GM19438 (cell line): ENCODE measurements at regions not wholly inside any gene's neighbourhood (a gene's known extent, or its start where the extent isn't known, plus 50 kb on each side); places are given as distances from the start of the nearest gene placed in this dataset.
"Not testable (repeated sequence)": the region's sequence is repeated elsewhere in the genome, so short reads cannot be mapped to it uniquely, and the experiment has no call there.

ENCODE experiments used
- ATAC-seq: cut with Tn5 transposase; IDR thresholded peaks from one replicate; pipeline ENCODE4 v1.9.1; 2021; ENCODE audit warnings: low read depth; ENCODE audit not compliant: unreplicated experiment

DNA sequence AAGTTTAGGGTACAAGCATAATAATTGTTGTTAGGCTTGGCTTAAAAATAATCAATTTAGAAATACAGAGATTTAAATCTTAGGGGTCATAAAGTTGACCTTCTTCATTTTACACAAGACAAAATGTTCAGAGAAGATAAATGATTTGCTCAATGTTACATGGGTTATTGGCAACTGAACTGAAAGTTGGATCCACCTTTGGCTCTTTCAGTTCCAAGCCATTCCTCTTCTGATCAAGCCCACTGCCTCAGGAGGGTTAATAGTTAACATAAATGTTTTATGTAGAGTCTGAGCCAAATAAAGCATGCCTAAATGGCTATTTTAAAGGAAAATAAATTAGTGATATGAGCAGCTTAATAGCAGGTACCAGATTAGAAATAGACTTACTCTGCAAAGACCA lies 79.1 kb upstream of the RHOBTB1 start:
- no peak for ATAC-seq

DNA sequence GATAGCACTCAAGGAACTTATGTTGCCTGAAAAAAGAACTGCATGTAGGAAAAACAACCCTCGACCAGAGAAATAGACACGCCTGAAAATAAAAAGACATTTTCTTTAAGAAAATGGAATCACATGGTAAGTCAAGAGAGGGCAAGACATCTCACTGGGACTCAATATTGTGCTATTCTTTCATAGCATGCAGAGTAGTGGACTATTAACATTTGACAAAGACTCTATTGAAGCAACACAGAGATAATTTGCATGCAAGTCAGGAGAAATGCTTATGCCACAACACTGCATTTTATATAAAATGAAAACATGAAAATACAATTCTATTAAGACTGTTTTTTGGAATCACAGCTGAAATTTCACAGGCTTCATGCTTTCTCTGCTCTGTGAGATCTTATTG lies 77.9 kb upstream of the RHOBTB1 start:
- ATAC-seq = no peak

DNA sequence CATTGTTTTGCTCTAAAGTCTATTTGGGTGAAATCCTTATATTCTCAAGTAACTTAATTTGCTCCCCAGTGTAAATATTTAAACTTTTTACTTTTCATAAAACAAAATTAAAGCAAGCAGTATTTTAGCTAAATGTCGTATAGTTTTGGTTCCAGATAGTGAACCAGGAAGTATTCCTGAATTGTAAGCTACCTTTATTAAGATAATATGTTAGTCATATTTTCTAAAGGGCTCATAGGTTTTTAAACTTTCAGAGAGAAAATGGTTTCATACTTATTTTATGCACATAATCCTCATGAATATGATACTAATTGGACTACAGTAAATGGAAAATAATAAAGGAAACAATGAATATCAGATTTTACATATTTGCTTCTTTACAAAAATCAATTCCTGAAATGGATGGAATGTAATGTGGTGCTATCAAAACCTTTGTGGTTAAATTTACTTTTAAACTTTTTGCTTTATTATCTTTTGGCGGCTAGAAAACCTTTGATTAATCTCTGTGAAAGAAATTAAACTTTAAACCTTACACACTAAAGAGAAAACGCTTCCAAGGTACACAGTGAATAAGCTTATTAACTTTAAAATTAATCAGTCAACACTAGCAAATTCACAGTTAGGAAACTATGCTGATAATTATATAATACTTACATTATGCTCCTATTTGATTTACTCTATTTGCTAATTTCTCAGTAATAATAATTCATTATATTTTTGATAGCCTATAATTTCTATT lies 76.6 kb upstream of the RHOBTB1 start:
- ATAC-seq = no peak

DNA sequence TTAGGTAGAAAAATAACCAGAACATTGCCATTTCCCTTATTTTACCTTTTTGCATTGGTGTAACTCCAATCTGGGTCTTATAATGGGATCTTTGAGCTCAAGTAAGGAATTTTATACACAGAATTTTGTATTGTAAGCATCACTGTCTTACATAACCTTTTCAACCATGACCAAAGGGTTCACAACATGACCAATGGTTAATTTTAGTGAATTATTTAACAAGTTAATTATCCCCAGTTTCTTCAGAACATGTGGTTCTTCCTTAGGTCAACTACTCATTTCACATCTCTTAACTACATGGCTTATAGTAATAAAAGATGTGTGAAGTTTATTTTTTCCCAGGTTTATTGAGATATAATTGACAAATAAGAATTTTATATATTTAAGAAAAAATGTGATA lies 74.2 kb upstream of the RHOBTB1 start:
- no peak for ATAC-seq

DNA sequence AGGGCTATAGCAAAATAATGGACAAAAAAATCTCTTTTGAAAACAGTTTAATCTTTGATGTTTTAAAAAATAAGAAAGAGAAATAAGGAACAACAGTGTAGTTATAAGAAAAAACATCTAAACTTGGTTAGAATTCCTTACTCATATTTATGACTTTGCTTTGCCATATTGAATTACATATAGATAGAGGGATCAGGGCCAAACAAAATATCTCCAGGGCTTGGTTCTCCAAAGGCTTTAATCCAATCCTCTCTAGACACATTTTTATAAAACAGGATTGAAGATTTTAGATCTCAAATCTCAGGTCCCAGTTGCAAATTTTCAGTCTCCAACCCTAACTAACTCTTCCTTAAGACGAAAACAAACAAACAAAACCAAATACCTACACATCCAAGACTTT lies 72.6 kb upstream of the RHOBTB1 start:
- no peak for ATAC-seq

DNA sequence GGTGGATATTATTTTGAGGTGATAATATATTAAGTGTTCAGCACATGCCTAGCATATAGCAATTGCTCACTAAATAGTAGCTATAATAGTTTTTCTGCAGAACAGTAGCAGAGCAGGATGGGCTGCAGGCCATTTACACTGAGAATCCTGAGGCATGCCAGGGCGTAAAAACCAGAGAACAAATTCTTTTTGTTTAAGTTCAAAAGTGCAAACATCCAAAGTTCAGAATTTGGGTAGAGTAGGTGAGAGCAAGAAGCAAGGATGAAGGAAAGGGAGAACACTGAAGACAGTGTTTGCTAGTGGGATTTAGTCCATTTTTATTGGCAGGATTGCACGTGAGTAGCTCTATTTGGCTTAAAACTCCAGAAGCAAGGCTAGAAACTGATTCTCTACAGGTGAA lies 72.0 kb upstream of the RHOBTB1 start:
- ATAC-seq = no peak

DNA sequence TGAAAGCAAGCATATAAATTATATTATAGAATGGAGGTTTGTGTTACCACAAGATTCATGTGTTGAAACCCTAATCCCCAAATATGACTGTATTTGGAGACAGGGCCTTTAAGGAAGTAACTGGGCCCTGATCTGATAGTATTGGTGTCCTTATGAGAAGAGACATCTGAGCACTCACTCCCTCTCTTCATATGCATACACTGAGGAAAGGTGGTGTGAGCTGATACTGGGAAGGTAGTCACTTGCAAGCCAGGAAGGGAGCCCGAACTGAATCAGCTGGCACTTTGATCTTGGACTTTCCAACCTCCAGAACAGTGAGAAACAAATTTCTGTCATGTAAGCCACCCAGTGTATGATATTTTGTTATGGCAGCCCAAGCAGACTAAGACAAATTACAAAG lies 66.9 kb upstream of the RHOBTB1 start:
- ATAC-seq = no peak

DNA sequence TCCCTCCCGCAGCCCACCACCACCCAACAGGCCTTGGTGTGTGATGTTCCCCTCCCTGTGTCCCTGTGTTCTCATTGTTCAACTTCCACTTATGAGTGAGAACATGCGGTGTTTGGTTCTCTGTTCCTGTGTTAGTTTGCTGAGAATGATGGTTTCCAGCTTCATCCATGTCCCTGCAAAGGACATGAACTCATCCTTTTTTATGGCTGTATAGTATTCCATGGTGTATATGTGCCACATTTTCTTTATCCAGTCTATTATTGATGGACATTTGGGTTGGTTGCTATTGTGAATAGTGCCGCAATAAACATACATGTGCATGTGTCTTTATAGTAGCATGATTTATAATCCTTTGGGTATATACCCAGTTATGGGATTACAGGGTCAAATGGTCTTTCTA lies 59.1 kb upstream of the RHOBTB1 start:
- ATAC-seq = not testable (repeated sequence)

DNA sequence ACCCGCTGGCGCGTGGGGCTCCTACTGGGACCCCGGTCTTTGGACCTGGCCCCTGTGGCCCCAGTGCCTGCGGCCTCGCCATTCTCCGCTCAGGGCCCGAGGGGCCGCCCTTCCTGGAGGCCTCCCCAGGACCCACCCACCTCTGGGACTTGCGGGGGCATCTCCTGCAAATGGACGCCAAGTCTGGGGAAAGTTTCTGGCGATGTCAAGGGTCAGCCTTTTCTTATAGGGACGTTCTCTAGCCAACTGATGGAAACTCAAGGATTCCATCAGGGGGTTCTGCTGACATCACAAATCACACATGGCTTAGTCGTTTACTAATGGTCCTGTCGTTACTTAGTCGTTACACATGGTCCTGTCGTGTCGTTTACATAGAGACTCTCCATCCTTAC lies 57.7 kb upstream of the RHOBTB1 start:
- ATAC-seq = no peak

DNA sequence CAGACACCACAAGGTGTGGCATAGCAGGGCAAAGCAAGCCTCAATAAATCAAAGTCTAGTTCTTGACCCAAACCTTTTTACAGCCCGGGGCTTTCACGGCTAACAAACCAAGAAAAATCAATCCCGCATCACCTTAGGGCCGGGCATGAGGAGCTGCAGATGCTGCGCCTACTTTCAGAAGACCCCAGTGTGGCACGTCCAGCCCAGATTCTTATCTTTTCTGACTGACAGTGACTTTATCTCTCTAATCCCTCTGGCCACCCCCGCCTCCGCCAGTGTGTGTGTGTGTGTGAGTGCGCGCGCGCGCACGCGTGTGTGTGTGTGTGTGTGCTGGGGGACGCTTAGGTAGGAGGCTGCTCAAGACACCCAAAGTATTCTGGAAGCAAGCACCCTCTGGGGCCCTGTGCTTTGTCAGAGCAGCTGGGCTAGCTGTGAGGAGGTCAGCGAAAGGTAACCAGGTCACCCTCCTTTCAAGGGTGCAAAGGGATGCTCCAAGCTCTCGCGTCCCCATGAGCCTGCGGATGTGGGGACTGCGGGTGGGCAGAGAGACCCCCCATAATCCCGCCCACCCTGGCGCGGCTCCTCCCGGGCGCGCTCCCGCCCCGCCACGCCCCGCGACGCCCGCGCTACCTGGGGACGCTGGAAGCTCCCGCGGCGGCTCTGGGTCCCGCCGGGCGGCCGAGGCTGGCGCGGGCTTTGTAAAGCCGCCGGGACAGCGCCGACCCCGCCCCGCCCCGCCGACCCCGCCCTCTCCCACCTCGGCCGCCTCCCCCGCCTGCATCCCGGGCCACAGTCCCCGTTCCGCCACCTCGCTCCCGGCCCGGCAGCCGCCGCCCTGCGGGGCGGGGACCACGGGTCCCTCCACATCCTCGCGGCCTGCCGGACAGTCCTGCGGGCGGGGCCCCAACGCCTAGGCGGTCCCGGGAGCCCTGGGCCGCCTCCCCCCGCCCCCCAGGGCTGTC lies 57.1 kb upstream of the RHOBTB1 start:
- ATAC-seq = no peak

DNA sequence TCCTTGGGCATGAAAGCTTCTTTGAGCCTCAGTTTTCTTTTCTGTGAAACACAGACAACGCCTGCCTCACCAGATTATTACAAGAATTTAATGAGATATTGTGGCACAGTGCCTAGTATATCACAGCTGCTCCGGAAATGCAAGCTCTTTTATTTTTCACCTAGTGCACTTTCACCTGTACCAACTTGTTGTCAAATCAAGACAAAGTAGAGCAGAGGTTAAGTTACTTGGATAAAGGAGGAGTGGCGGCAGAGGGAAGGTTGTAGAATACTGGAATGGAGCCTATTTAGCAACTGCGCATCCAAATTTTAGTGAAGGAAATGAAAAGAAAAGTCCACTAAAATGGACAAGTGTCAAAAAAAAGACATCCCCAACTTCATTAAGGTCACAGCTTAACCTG lies 54.9 kb upstream of the RHOBTB1 start:
- ATAC-seq = no peak

DNA sequence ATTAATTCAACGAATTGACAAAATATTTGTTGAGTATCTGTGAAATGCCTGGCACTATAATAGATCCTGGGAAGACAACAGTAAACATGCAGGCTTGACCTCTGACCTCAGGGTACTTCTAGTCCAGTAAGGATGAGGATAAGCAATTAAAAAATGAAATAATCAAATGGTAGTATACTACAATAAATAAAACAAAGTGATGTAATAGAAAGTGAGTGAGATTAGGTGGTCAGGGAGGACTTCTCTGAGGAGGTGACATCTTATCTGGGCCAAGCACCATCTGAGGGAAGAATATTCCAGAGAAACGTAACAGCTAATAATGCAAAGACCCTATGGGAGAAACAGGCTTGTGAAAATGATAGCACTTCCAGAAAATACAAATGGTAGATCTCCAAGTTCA lies 50.1 kb upstream of the RHOBTB1 start:
- ATAC-seq = no peak
